ENCODE measurements at regions not wholly inside any gene's neighbourhood (a gene's known extent, or its start where the extent isn't known, plus 50 kb on each side); places are given as distances from the start of the nearest gene placed in this dataset.

DNA sequence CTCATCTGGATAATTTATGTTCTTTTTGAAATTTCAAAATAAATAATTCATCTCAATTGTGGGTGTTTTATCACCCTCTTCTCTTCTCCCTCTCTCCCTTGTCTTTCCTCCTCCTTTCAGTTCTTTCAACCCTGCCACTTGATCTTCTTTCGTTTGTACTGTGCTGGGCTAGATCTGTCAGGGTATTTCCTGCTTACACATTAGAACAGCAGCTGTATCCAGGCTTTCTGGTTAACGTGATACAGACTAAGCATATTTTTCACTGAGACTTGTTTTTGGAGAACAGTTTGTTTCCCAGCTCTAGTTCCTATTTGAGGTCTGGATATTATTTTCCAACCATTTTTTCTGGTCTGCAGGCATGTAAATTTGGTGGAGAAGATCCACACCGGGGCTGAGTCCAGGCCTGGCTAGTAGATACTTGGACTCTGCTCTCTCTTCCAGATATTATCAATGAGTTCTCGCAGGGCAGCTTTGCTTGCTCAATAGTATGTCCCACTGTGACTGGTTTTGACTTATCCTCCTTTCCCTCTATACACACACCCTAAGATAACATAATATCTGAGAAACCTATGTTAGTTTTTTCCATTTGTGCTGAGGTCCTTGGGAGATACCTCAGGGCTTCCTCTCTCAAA lies 1310.7 kb upstream of the TENM3 start:
- DNase-seq (ENCODE audit: low read depth) = no peak

DNA sequence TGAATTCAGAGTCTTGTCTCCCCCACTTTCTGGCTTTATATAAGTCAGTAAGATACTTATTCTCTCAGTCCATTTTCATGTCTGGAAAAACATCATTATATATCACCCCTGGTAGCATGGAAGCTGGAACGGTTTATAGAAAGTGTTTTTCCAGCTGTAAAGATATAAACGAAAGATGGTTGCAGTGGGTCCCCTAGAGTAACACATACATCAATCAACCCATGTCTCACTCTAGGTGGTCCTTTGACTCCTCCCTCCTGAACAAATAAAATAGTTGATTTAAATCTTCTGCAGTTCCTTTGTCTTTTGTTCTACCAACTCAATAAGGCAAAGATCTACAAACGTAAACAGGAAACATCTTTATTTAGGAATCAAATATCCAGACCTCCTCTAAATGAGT lies 1306.1 kb upstream of the TENM3 start:
- DNase-seq (ENCODE audit: low read depth) = no peak

DNA sequence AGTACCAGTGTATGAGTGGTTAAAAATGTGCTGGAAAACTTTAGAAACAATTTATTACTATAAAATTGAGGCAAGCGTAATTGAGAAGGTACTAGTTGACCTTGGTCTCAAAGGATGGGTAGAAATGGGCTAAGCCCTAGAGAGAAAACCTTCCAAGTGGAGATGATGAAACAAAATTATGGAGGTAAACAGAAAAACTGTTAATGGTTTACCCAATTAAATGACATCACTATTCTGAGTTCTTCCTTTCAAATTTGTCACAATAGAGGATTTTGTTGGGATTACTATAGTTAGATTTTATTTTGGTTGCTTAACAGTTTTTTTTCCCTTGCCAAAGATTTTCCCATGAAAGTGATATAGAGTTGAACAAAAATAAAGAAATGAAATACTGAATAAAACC lies 1302.5 kb upstream of the TENM3 start:
- DNase-seq (ENCODE audit: low read depth) = no peak

DNA sequence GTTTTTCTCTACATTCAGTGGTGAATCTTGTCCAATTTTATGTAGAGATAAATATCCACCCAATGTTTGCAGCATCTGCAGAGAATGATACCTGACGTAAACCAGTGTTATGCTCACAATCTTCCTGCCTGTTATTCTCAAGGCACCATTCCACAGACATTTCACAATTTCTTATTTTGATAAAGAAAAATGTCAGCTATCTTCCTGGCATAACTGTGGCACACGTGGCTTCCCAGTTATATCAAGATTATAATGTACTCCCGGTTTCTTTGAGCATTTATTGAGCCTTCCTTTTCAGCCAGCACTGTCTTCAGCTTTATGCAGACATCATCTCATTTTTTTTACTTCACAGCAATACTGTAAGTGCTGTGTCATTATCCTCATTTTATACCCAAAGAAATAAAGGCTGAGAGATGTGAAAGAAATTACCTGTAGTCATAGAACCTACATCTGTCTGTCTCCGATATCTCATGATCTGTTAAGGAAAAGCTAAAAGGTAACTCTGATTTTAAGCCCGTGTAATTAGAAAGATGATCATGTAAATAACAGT lies 1300.8 kb upstream of the TENM3 start:
- DNase-seq (ENCODE audit: low read depth) = no peak

DNA sequence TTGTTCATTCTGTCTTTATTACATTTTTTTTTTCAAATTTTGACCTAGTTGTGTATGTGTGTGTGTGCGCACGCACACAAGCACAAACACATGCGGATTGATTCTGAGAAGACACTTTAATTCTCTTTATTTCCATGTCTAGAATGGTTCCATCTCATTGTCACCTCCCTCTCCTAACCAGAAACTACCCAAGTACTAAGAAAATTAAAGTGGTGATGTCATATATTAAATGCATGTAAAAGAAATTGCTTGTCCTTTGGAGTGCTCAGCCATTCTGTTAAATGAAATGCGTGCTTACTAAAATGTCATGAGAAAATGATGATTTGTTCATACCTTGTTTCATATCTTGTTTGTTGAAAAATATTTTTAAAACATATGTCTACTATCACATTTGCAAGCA lies 1297.0 kb upstream of the TENM3 start:
- no peak for DNase-seq (ENCODE audit: low read depth)

DNA sequence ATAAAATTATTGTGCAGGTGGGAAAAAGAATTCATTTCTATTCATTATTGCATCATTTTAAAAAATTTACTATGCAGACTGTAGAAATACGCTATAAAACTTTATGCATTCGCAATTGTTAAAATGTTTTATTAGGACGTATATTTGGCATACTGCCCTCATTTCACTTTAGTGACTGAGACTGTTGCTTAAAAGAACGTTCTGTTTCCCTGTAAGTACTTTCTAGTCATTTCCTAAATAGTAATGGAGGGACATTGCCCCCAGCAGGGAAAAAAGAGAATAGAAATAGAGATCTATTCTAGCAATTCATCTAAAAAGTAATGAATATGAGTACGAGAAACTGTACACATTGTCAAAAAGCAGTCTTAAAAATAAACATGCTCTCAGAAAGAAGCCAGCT lies 1295.8 kb upstream of the TENM3 start:
- no peak for DNase-seq (ENCODE audit: low read depth)

DNA sequence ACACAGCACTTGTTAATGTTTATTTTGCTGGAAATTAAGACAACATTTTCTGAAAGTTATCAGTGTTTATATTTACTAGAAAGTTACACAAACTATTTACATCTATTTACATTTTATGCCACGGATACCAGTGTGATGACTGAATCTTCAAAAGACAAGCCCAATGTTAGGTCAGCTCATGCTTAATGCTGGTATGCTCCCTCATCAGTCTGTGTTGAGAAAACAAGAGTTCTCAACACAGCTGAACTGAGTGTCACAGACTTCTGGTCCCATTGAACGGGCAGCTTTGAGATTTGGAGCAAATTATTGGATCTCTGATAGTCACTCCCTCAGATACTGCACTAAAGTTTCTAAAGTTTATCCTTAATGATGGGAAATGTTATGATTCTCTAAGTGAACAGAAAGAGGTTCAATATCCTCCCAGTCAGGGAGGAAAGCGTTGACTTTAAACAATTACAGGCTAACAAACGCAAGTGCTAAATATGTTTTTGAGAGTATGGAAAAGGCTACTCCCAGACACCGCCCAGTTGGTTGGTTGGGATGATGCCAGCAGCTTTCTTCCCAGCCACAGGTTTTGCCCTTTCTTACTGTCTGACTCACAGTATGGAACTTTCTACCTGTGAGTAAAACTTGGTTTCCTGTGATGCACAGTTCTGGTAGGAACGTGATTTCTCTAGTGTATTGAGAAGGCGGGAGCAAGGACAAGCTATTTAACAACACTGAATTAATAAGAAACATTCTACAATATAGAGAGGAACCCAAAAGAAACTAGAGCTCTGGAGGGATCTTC lies 1293.6 kb upstream of the TENM3 start:
- DNase-seq (ENCODE audit: low read depth) = no peak

DNA sequence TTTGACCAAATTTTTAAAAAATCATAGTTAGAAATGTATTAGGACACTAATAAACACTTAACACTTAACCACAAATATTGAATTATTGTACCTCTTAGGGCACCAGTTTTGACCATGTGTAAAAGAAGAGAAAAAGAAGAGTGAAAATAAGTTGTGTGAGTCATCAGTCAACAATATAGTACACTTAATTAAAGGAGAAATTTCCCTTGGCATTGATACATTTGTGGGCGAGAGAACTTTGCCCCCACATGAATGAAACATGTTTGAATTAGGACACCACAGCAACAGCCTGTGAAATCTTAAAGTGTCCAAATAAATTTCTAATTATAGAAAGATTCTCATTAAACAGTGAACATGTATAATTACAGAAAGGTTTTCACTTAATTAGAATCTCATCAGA lies 1292.8 kb upstream of the TENM3 start:
- DNase-seq (ENCODE audit: low read depth) = no peak

DNA sequence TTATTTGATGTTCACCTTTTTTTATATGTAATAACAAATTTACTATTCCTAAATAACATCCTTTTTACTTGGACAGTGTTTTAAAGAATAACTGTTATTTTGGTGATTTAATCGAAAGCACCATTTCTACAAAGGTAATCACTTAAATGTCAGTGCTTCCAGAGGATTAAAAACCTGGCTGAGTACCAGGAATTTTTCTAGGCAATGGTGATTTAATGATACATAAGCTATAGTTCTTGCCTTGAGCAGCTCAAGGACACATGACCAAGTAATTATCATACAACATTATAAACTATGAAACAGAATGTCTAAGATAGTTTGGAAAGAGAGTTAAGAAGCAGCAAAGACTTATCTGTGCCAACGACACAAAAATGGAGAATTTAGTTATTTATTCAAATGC lies 1291.9 kb upstream of the TENM3 start:
- DNase-seq (ENCODE audit: low read depth) = no peak

DNA sequence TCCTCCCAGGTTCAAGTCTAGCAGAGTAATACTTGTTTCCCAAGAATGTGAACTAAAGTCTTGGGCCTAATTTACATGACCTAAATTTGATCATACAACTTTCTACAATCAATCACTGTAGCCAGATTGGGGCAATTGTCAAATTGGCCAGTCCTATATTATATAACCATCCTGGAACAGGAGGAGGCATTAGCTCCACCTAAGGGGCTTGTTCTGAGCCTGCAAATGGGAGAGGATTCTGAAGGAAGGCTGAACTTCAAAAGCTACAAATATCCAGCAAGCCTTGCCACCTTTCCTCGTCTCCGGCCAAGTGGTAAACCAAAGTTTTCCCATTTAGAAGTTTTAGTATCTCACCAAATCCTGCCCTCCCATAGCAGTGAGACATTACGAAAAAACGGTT lies 1289.6 kb upstream of the TENM3 start:
- no peak for DNase-seq (ENCODE audit: low read depth)

DNA sequence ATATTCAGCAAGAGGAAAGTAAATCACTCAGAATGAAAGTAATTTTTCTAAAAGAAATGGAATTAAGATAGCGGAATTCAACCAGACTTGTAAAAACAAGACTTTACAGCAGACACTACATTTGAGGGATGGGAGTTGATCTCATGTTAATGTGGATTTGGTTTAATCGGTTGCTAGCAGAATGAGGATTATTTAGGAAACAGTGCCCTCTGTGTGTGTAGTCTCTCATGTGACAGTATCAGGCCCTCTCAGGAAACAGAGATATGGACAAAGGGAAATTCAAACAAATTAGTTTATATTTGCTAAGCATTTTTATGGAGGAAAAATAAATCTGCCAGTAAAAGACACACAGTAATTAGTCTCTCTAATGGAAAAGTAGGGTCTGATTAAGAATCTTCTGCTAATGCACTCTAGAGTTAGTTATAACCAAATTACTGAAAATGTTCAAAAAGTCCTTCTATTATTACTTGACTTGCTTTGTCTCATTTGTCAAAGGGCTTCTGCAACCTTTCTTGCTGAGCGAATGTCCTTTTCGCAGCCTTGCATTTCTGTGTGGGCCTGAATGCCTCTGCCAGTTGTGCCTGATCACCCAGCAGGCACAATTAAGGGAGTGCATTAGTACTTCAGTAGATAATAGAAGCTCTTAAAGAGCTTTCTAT lies 1282.3 kb upstream of the TENM3 start:
- no peak for DNase-seq (ENCODE audit: low read depth)

DNA sequence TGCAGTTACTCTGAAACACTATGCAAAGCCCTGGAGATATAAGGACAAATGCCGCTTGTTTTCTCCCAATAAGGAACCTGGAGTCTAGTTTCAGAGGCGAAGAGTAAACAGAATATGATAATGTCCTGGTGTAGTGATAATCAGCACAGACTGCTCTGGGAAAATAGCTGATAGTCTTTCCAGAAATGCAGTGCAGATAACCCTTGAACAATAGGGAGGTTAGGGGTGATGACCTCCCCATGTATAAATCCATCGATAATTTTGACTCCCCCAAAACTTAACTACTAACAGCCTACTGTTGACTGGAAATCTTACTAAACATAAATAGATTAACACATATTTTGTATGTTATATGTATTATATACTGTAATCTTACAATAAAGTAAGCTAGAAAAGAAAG lies 1280.9 kb upstream of the TENM3 start:
- no peak for DNase-seq (ENCODE audit: low read depth)

DNA sequence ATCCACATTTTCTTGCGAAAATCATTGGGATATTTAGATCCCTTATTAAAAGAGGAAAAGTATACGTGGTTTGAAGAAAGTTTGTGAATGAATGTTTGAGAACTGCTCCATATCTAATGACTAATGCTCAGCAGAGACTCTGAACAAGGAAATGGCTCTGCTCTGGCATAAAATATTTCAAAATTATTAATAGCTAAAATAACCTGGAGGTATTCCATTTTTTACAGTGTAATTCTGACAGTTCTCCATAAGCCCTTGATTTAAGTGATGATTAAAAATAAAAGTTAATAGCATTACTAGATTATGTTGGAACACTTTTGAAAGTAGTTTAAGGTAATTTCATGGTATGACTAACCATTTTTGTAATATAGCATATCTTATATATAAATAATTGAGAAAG lies 1276.9 kb upstream of the TENM3 start:
- no peak for DNase-seq (ENCODE audit: low read depth)

DNA sequence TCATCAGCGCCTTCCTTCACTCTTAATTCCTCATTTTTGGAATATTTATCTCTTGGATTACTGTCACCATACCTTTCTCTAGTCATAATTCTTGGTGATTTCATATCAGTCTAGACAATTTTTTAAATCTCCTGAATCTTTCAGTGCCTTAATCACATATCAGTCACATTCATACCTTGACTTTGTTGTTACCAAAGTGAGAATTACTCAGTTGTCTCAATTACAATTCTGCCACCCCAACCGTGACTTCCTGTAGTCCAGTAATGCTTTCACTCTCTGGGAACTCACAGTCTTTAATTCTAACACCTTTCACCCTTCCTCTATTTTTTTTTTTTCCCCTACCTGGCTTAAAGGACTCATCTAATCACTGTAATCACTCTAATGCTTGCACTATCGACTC lies 1275.3 kb upstream of the TENM3 start:
- no peak for DNase-seq (ENCODE audit: low read depth)

DNA sequence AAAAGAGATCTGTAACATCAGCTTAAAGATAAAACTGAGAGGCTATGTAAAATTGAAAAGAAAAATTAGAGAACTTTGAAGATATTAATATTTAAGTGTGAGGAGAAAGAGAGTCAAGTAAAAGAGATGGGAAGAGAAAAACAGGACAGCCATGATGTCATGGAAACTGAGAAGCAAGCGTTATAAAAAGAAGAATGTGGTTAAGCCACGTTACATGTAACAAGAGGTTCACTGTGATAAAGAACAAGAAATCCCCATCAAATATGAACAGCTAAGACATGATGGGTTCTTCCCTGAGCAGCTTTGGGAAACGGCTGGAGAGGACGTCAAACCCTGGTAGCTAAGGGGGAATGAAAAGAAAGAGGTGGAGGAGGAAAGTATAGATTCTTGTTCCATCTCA lies 1269.3 kb upstream of the TENM3 start:
- DNase-seq (ENCODE audit: low read depth) = no peak

DNA sequence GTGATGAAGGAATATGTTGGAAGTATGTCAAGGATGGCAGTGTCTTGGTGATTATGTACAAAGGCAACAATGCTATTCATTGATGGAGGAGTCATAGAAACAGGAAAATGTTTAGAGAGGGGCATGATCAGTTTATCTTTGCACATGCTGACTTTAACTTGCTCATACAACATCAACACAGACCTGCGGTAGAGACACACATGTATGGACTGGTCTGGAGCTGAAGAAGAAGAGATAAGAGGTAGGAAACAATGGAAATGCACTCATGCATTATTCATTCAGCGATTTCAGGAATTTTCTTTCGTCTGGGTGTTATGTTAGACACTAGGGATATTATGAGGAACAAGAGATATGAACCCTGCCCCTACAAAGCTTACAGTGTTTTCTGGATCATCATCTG lies 1252.3 kb upstream of the TENM3 start:
- no peak for DNase-seq (ENCODE audit: low read depth)

DNA sequence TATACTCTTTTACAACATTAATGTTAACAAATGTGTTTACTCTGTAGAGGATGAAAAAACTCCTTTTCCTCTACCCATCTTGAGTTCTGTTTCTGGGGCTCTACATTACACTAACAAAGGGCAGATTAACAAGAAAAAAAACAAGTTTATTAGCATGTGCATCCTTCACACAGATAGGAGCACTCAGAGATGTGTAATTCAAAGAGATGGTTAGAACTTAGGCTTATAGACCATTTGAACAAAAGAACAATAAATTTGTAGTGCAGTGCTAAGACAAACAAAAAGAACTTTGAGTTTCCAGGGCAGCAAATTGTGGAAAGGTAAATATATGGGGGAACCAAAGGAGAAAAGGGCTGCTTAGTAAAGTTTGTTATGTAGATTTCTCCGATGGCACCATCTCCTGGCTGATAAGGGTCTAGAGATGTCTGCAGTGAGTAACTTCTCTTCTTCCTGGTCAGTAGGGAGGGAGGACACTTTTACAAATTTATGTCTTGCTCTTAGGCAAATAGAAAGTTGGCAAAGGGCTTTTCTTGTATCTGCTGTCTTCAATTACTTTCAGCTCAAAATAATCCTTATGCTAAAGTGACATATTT lies 1249.9 kb upstream of the TENM3 start:
- DNase-seq (ENCODE audit: low read depth) = no peak

DNA sequence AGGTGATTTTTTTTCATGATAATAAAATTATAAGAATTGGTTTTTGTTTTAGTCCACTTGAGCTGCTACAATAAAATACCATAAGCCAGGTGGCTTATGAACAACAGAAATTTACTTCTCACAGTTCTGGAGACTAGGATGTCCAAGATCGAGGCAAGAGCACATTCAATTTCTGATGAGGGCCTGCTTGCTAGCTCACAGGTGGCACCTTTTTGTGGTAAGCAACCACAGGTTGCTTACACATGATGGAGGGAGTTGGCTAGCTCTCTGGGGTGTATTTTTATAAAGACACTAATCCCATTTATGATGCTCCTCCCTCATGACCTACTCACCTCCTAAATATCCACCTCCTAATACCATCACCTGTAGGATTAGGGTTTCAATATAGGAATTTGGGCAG lies 1248.5 kb upstream of the TENM3 start:
- no peak for DNase-seq (ENCODE audit: low read depth)

DNA sequence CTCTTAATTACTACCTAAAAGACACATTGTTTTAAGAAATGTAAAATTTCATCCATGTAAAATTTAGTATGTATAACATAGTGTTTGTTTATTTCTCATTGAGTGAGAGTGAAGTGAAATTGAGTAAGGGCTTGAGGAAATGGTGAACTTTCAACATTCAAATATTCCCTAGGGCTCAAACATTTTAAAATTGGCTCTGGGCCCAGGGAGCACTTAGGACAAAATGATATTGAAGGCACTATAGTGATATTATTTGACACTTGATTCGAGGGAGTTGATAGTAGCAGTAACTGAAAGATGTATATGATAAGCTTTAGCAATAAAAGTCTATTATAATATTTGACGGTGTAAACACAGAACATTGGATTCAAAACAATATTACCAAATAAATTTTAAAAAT lies 1244.0 kb upstream of the TENM3 start:
- DNase-seq (ENCODE audit: low read depth) = no peak

DNA sequence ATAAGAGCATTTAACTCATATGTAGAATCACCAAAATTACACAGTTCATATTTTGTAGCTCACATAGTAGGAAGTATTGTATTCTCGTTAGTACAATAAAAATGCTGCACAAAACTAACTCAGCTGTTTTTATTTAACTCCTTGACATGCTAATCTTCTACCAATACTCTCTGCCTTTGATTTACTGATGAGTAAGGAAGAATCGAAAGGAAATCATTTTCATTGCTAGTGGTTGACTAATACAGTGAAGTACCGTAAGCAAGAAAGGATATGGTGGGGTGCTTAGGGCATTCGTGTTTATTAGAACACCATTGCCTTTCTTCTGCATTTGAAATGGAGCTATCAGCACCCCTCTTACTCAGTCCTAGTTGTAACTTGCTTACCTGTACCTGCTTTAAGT lies 1239.1 kb upstream of the TENM3 start:
- DNase-seq (ENCODE audit: low read depth) = peak; percentile 41

DNA sequence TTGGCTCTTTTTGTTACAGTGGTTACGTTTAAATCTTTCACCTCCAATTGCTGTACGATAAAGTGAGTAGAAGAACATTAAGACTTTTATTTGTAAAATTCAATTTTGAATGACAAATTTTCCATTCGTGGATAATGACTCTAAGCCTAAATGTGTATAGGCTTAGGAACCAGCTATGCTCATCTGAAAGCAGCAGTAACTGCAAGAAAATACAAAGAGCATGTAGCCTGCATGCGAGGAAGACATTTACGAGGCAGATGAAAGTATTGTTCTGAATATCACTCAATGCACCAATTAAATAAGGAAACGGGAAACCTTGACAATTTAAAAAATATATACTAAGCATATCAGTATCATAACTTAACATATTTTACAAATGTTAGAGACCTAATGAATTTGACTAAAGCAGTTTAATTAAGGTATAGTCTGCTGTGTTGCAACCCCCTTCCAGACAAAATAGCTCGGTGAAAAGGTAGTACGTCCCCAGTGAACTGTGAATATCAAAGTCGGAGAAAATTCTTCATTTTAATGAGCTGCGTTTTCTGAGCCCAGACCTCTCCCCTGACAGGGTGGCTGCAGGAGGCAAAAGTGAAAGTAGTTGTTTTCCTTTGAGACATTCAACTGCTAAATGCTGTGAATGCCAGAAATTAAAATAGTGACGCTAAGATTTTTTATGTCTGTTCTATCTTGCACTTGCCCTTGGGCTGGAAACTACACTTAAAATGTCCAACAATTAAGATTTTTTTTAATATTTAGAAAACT lies 1236.5 kb upstream of the TENM3 start:
- no peak for DNase-seq (ENCODE audit: low read depth)

DNA sequence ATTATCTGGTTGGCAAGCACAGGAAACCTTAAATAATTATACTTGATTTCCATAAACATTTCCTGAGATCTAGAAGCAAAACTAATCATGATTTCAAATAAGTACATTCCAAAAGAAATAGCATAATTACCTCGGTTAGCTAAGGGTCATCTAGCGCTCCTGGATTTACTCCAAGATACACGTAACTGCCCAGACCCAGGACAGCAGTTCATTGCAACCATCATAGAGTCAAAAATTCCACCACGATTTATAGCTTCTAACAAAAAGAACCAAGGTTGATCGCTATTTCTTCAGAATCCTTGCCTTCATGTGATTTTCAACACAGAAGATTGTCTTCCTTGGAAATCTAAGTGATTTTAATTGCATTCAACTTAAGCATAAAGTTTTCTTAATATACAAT lies 1235.5 kb upstream of the TENM3 start:
- DNase-seq (ENCODE audit: low read depth) = no peak

Data from HS-5 (cell line).